ENCODE measurements at regions not wholly inside any gene's neighbourhood (a gene's known extent, or its start where the extent isn't known, plus 50 kb on each side); places are given as distances from the start of the nearest gene placed in this dataset.
"Not testable (repeated sequence)": the region's sequence is repeated elsewhere in the genome, so short reads cannot be mapped to it uniquely, and the experiment has no call there.

DNA sequence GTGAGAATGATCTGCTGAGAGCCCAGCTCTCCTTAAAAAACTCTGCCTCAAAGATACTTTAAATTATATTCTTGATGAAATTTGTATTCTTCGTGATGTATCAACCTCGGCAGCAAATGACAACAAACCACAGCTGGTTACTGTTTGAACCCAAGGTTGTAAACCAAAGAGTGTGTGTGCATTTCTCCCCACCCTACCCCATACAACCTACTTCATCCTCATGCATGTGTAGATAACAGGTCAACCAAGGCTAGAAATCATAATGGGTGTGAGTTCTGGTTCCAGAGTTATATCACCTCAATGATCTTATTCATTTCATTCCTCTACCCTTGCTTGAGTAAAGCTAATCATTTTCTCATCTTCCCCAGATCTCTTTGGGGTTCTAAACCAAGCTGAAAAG lies 58.8 kb upstream of the DPP6 start:
- TF ChIP-seq CTCF, POLR2A (IDR thresholded peaks at IDR 0.05): not testable (repeated sequence)
